Nephron progenitor cell (in vitro differentiated cells): ENCODE measurements at regions not wholly inside any gene's neighbourhood (a gene's known extent, or its start where the extent isn't known, plus 50 kb on each side); places are given as distances from the start of the nearest gene placed in this dataset.

Experiments used
- DNase-seq: peaks from one replicate; pipeline ENCODE4 v3.0.0; 2021
- H3K27ac Mint-ChIP-seq: 2 replicates; pipeline ENCODE4 v1.8.0; 2021; ENCODE audit warnings: mild to moderate bottlenecking, moderate library complexity, mixed read lengths
- H3K27me3 Mint-ChIP-seq: 2 replicates; pipeline ENCODE4 v1.8.0; 2021; ENCODE audit warnings: mild to moderate bottlenecking, low read depth, mixed read lengths; ENCODE audit not compliant: poor library complexity
- H3K36me3 Mint-ChIP-seq: 2 replicates; pipeline ENCODE4 v1.8.0; 2021; ENCODE audit warnings: low read depth, mixed read lengths
- H3K4me1 Mint-ChIP-seq: 2 replicates; pipeline ENCODE4 v1.8.0; 2021; ENCODE audit warnings: mixed read lengths
- H3K4me3 Mint-ChIP-seq: 2 replicates; pipeline ENCODE4 v1.8.0; 2021; ENCODE audit warnings: mild to moderate bottlenecking, moderate library complexity, mixed read lengths
- H3K9me3 Mint-ChIP-seq: 2 replicates; pipeline ENCODE4 v1.8.0; 2021; ENCODE audit warnings: mild to moderate bottlenecking, moderate library complexity, mixed read lengths
- CTCF ChIP-seq: fragments of 200-600 bp; sonication (generic); IDR thresholded peaks from 2 replicates; pipeline ENCODE4 v1.5.0; 2021; ENCODE audit warnings: antibody characterized with exemption

DNA sequence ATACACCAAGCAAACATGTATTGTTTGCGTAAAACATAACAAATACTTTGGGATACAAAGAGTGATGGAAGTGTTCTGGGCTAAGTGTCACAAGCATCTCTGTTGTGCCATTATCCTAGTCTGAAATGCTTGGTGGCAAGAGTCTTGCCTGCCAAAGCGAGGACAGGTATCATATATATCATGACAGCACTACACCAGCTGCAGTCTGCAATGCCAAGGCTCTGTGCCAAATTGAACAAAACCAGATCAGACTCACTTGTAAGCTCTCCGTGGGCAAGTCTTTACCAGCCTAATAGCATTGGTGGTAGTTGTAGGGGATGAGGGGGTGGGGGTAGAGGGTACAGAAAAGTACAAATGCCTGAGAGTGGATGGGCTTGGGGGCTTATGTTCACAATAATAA, 119.2 kb downstream of the RWDD3 start:
- Mint-ChIP-seq H3K27ac (no peak overlapping the region), H3K4me1 (no peaks in the 10 kb centered on the region), H3K27me3 (peaks cover under 1% of the 10 kb centered on the region), H3K9me3 (no peaks in the 10 kb centered on the region), H3K4me3 (no peak overlapping the region), H3K36me3 (no peaks in the 10 kb centered on the region)
- TF ChIP-seq CTCF: no peak
- DNase-seq: no peak

DNA sequence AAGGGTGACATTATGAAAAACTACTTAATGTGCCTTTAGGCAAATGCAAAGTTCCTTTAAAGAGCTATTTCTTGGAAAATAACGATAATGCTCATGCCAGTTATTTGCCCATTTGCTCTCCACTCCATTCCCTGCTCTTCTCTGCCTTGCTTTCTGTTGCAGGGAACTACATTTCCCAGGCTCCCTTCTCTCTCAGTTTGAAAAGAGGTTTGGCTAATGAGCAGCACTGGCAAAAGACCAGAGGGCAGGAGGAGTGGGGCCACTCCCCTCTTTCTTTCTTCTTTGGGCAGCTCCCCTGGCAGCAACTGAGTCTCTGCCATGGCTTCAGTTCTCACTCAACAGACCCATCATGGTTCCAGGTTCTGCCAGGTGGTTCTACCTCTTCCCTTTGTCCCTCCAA, 130.5 kb downstream of the RWDD3 start:
- Mint-ChIP-seq H3K27me3 (peaks cover 9% of the 10 kb centered on the region), H3K36me3 (no peaks in the 10 kb centered on the region), H3K4me1 (no peaks in the 10 kb centered on the region), H3K9me3 (no peaks in the 10 kb centered on the region), H3K4me3 (no peak overlapping the region), H3K27ac (no peak overlapping the region)
- TF ChIP-seq CTCF: no peak
- no peak for DNase-seq

GRCh38 chr1:95366498-95366897, 132.5 kb downstream of the RWDD3 start:
- no peak for DNase-seq
- Mint-ChIP-seq H3K4me3 (no peak overlapping the region), H3K27me3 (peaks cover 5% of the 10 kb centered on the region), H3K9me3 (no peaks in the 10 kb centered on the region), H3K36me3 (no peaks in the 10 kb centered on the region), H3K4me1 (peaks cover 17% of the 10 kb centered on the region), H3K27ac (no peak overlapping the region)
- TF ChIP-seq CTCF: no peak

DNA sequence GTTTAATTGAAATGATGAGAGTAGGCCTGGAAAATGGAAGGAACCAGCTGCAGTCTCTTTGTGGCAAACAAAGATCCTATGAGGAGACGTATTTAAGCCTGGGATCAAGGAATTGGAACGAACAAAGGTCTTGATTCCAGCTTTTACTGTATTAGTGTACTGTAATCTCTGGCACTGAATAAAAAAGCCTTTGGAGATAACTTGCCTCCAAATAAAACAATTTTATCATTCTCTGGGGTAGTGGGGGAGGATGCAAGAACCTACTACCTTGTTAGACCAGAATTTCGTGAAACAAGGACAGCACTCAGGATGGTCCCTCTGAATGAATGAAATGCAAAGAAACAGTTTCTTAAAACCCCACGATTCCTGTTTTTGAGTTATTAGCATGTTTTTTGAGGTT, 134.2 kb downstream of the RWDD3 start:
- Mint-ChIP-seq H3K9me3 (no peaks in the 10 kb centered on the region), H3K4me3 (no peak overlapping the region), H3K4me1 (peaks cover 29% of the 10 kb centered on the region), H3K27me3 (peaks cover 5% of the 10 kb centered on the region), H3K27ac (no peak overlapping the region), H3K36me3 (no peaks in the 10 kb centered on the region)
- no peak for DNase-seq
- no peak for TF ChIP-seq CTCF

DNA sequence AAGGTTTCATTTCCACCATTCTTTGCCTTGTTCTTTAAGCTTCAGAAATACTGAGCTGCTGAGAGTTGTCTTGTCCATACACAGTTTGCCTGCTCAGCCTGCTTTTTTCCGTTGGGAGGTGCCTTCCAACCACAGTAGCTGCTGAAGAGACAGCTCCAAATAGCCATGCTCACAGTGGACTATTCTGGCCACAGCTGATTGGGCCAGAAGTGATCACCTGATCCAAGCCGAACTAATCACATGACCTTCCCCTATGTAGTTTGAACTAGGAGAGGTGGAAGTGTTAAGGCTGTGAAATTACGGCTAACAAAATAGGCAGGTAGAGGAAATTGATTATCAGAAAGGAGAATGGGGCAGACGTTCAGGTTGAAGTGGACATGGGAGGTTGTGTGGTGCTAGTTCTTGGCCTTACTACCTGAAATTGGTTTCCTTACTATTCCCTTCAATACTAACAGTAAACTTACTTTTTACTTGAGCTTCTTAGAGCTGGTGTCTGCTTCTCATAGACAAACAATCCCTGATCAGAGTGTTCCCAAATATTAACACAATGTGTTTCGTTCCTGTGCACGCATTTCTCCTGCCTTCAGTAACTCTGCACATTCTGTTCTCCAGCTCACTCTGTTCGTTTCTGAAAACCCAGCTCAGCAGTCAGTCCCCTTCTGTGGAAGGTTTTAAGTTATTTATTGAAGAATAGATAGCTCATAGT, 136.1 kb downstream of the RWDD3 start:
- DNase-seq: no peak
- Mint-ChIP-seq H3K9me3 (no peaks in the 10 kb centered on the region), H3K4me1 (peaks cover 43% of the 10 kb centered on the region), H3K36me3 (no peaks in the 10 kb centered on the region), H3K27ac (peak overlapping the region; percentile 6), H3K27me3 (peaks cover 5% of the 10 kb centered on the region), H3K4me3 (peak overlapping the region; percentile 47)
- TF ChIP-seq CTCF: no peak
